NOMO-1 (cell line): ENCODE measurements at regions not wholly inside any gene's neighbourhood (a gene's known extent, or its start where the extent isn't known, plus 50 kb on each side); places are given as distances from the start of the nearest gene placed in this dataset.

Experiments used
- DNase-seq, 2 experiments: peaks; one replicate each; lab custom pipeline; 2025; ENCODE audit not compliant: unreplicated experiment in 2 of 2; lab: John Stamatoyannopoulos, UW

DNA sequence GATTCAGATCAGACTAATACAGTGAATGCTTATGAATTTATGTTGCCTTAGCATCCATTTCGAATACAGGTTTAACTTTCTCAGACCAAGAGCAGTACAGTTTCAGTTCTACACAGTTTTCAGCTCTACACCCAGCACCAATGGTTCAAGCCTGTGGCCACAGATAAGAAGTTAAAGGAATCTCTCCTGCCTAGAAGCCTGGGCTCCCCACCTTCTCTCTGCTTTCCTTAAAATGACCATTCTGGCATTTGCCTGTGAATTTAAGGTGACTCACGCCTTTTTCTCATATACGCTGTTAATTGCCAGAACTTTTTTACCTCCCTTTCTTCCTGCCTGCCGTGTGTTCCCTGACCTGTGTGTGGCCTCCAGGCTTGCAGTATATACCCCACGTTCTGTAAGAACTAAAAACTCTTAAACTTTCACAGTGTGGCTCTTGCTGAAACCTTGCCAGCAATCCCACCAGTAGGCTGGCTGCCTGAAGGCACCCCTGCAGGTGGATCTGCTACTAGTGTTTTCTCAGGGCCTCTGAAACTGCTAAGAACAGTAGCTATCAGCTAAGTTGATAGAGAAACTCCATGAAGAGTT is 692.8 kb upstream of the CDH18 start:
- no peak for DNase-seq

DNA sequence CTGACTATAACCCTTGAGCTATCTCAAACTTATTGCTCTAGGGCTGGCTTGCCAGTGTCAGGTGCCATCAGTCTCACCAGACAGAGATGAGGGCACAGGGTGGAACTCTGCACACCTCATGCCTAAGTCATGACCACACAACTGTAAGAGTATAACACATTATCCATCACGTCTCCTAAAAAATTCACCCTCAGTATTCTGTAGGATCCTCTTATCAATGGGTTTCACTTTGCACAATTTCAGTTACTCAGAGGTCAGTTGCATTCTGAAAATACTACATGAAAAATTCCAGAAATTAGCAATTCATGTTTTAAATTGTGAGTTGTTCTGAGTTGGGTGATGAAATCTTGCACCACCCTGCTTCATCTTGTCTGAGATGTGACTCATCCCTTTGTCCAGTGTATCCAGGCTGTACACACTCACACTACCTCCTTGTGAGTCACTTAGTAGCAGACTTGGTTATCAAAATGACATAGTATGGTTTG is 690.9 kb upstream of the CDH18 start:
- no peak for DNase-seq

DNA sequence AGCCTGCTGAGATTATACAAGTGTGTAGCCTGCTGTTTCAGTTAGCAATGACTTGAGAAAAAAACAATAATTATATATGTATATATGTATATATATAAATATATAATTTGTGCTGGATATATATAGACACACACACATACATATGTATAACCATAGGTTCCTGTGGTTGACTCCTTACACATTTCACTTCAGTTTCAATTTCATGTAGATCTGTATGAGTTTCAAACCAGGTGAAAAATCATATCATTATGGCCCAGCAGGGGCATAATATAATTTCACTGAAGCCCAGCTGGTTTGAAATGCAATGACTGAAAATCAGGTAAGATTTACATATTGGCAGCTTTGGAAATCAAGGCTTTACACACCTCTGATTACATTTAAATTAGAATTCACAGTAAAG is 690.4 kb upstream of the CDH18 start:
- no peak for DNase-seq

DNA sequence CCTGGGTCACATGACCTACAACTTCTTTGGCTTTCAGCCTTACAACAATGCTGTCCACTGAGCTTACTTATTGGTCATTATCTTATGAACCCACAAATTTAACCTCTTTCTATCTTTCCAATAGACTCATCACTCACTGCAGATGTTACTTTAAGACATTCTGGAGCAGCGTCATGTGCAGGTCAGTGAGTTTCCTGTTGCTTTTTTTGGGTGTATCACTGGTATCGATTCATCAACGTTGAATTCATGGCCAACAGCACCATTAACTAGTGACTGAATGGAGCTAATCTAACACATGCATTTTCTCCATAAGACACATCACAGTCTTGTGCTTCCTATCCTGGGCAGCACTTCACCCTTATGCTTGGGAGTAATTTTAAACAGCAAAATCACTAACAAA is 672.6 kb upstream of the CDH18 start:
- no peak for DNase-seq

DNA sequence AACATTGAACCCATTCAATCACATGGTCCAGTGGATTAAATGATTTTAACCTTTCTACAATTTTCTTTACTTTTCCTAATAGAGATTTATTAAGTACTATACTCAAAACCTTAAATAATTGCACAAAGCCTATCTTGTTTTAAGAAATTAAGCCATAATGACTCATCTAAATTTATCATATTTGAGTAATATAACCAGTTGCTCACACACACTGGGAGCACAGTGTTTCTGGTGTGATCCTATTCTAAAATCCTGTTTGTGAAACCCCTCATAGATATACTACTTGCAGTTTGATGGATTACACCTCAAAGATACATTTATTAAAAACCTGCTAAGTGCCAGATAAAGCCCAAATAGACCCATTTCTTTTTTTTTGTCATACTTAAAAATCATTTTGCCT is 668.3 kb upstream of the CDH18 start:
- DNase-seq: no peak

DNA sequence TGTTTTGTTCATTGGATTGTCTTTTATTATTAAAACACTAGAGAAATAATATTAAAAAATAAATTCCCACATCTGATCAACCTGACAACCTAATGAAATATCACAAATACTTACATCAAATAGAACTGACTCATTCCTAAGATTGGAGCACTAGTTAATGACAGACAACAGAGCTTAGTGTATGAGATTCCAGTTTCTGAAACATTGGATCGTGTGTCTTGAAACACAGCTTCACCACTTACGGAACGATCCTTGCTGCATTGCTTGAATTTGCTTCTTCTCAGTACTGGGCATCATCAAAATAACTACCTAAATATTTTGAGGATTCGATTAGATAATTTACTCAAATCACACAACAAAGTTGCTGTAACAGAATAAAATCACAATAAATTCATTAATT is 667.2 kb upstream of the CDH18 start:
- DNase-seq: no peak

DNA sequence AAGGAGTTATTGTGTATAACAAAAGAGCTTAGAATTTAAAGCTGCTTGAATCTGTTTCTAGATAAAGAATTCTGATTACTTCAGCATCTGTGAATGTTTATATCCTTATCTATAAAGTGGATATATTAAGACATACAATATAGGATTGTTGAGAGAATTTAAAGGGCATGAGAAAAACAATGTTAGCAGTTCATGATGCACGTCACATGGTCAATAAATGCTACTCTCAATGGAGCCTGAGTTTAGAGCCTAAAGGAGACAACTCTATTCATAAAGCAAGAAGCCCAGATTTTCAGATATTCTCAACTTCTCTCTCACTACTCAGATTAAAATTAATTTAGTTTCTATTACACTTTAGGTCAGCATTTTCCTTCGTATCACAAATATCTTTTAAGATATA is 666.7 kb upstream of the CDH18 start:
- DNase-seq: no peak

DNA sequence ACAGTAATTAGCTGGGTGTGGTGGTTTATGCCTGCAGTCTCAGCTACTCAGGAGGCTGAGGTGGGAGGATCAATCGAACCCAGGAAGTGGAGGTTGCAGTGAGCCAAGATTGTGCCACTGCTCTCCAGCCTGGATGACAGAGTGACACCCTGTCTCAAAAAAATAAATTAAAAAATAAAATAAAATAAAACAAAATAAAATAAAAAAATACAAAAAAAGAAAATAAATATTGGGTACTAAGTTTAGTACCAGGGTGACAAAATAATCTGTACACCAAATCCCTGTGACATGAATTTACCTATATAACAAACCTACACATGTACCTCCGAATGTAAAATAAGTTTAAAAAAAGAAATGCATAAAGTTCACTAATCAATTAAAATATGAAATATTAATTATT is 666.0 kb upstream of the CDH18 start:
- DNase-seq: no peak

DNA sequence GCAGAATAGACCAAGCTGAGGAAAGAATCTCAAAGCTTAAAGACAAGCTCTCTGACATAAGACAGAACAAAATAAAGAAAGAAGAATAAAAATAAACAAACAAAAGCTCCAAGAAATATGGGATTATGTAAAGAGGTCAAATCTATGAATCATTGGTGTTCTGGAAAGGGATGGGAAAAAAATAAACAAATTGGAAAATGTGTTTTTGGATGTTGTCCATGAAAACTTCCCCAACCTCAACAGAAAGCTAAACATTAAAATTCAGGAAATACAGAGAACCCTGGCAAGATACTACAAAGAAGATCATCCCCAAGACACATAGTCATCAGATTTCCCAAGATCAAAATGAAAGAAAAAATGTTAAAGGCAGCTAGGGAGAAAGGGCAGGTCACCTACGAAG is 662.0 kb upstream of the CDH18 start:
- DNase-seq: no peak

DNA sequence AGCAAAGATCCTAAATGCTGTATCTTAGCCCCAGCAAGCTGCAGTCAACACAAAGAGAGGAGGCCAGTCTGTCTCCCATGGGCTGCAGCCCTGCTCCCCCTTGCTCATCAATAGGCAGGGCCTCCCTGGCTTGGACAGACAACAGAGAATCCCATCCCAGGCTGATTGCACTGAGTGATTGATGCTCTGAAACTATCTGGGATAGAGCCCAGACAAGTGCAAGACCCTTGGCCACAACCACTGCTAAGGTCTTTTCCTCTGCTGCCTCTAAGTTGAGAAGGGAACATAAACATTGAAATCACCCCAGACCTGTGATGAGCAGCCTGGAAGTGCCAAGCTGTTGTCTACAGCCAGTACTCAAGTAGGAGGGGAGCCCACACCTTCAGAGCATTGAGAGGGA is 661.0 kb upstream of the CDH18 start:
- DNase-seq: no peak

DNA sequence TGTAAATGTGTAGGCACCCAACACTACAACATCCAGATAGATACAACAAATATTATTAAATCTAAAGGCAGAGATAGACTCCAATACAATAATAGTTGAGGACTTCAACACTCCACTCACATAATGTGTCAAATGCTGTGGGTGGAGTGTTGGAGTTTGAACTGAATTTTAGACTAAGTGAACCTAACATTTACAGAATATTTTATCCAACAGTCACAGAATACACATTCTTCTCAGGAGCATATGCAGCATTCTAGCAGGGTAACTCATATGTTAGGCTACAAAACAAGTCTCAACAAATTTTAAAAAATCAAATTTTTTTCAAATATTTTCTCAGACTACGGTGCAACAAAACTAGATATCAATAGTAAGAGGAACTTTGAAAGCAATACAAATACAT is 648.7 kb upstream of the CDH18 start:
- no peak for DNase-seq

DNA sequence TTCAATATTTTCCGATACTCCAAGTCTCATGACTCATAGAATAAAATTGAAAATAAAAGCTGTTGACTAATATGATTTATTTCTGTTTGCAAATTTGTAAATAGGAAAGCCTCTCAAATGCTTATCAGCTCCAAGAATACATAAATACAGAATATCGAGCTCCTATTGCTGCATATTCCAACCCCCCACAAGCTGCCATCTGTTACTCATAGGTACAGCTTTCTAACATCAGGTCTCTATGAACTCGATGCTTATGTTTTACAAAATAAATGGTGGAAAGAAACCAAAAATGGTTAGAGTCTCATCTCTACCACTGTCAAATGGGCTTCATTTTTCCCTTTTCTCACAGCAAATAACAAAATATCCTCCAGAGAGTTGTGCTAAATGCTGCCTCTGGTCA is 631.6 kb upstream of the CDH18 start:
- DNase-seq: no peak

DNA sequence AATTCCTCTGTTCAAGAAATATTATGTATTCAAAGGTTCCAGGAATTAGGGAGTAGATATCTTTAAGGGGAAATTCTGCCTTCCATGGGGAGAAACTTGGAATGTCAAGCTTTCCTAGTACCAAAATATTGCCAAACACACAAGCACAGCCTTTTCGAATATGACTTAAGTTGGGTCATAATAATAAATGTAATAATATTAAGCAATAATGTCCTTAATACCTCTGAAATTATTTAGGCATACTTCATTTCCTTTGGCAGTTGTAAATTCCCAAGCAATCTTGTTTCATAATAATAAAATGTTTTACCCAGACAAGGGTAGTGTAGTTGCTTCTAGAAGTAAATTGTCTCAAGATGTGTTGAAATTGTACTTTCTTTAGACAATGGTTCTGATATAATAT is 630.3 kb upstream of the CDH18 start:
- DNase-seq: no peak

DNA sequence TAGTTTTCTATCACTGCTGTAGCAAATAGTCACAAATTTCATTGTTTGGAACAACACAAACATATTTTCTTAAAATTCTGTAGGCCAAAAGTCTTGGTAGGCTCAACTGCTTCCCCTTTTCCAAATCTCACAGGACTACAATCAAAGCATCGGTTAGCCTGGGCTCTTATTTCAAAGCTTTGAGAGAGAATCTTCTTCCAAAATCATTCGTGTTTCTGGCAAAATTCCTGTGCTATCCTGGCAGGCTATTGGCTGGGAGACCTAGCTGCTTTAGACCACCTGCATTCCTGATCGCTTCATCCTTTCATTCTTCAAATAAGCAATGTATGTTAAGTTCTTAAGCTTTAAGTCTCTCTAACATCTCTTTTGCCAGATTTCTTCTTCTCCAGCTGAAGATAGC is 629.8 kb upstream of the CDH18 start:
- DNase-seq: no peak

DNA sequence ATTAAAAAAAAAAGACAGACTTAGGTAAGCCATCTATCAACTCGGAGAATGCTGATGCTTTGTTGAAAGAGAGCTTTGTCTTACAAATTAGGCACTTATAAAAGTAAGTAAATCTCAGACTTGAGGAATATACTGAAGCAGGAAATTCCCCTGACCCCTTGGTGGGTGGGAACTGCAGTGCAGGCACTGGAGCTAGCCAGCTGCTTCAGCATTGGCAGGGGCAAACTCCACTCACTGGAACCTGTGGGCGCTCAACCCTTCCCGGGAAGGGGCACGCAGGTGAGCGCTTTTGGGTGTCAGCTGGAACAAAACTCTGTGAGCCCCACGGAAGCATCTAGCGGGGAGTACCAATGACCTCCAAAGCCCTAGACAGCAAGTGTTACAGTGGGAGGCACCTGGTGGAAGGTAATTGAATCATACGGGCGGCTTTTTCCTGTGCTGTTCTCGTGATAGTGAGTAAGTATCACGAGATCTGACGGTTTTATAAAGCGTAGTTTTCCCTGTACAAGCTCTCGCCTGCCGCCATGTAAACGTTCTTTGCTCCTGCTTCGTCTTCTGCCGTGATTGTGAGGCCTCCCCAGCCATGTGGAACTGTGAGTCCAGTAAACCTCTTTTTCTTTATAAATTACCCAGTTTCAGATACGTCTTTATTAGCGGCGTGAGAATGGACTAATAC is 628.0 kb upstream of the CDH18 start:
- no peak for DNase-seq

DNA sequence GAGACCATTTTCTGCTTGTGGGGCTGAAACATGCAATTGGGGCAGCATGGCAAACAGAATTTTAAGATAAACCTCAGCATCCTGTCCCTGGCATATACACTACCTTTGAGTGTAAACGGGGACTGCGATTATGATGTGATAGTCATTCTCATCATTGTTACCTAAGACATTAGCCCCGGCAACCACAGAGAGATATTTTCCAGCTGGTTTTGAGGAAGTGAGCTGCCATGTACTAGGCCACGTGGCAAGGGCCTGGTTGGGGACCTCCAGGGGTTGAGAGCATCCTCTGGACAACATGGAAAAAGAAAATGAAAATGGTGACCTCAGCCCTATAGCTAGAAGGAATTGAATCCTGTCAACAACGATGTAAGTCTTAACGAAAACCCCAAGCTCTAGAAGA is 623.6 kb upstream of the CDH18 start:
- no peak for DNase-seq

DNA sequence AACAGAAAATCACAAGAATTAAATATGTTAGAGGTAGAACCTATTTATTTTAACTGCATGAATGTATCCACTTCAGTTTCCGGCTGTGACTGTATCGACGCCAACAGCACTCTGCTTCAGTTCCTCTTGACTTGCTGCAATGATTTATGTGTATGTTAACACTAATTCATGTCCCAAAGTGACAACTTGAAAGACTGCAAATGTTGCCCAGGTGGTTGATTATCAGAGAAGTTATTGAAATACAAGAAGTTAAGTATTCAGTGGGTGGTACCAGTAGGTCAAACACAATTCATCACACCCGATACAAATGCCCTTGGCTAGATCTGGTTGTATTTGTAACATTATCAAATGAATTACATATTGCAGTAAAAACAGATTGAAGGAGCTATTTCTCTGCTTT is 622.7 kb upstream of the CDH18 start:
- no peak for DNase-seq

DNA sequence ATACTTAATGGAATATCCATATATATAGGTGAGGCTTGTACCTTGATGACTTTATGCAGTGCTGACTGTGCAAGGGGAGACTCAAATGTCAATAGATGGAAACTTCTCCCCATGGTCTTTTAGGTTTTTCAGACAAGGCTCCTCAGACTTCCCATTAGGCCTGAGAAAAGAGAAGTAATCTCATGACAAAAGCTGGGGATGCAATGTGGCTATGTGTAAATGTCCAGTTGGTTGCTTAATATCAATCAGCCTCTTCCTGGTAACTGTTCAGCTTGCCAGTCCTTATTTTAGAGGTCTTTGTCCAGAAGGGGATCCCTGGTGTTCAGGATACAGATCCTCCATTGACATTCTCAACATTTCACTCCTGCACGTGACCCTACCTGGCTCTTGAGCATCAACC is 621.1 kb upstream of the CDH18 start:
- DNase-seq: no peak

DNA sequence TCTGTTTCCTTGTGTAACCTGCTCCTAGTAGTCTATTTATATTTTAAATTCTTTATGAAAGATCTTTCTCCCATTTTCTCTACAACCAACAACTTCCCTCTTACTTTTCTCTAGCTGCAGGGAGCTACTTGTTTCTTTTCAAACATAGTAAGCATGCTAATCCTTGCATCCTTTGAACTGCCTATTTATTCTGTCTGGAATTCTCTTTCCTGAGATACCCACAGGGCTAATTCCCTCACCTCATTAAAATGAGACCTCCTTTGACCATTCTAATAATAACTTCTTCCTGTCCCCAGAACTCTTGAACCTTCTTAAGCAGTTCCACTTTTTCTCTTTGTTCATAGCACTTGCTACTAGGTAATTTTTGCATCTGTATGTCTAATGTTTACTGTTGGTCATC is 620.6 kb upstream of the CDH18 start:
- DNase-seq: no peak

DNA sequence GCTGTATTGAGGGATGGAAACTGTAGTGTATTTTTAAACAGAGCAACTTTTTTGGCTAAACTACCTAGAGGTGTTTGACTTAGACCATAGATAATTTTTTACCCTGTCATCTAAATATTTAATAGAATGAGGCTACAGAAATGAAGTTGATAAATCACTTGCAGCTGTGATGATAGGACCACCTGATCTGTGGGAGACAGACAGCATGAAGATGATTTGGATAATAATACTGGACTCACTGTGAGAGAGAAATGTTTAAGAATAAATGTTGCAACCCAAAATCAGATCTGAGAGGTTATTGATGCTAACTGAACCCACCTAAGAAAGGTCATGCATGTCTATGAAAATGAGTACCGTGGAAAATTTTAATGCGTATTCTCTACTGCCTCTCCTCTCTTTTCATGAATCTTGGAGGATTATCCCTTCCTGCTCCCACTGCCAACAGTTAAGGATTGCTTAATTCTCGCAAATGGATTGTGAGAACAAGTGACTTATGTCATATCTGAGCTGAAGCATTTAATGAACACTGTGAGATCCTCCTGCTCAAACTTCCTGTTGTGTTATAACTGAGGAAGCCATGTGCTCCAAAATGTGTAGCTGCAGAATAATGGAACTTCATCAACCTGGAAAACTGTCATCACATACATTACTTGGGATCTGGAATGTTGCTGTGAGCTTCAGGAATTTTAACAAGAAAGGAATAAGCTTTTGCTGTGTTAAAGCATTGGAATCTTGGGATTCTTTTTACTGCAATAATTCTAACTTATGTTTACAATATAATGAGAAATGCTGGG is 617.9 kb upstream of the CDH18 start:
- no peak for DNase-seq

DNA sequence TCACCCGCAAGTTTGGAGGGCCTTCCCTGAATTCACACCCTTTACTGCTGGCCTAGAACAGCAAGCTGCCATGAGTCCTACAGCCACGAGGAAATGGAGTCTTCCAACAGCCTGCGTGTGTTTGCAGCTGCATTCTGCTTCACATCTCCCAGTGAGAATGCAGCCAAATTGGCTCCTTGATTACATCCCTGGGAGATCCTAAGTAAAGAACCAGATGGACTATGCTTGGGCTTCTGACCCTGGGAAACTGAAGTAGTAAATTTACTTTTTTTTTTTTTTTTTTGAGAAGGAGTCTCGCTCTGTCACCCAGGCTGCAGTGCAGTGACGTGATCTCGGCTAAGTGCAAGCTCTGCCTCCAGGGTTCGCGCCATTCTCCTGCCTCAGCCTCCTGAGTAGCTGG is 617.0 kb upstream of the CDH18 start:
- no peak for DNase-seq

DNA sequence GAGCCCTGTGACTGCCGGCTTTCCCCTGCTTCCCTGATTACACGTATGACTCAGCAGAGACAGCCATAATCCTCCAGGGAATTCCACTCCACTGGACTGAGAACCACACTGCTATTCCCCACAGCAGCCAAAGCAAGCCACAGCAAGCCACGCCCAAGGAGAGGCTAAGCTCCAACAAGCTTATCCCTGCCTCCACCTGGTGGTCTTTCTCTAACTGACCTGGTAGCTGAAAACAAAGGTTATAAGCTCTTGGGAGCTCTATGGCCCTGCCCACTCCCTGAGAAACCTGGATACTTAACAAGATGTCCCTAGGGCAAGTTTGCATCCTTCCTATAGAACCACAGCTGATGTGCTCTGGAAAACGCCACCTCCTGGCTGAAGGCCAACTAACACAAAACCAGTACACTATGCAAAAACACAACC is 613.7 kb upstream of the CDH18 start:
- no peak for DNase-seq
